Activated T-helper 17 cell treated with anti-CD3 and anti-CD28 coated beads, Interleukin-2, amount 50 U/mL, for 72 hours (primary cell): ENCODE measurements at regions not wholly inside any gene's neighbourhood (a gene's known extent, or its start where the extent isn't known, plus 50 kb on each side); places are given as distances from the start of the nearest gene placed in this dataset.

ENCODE experiments used
- ATAC-seq: fragments of 150-1000 bp; cut with Tn5 transposase; replicated peaks from 2 replicates; pipeline ENCODE4 v1.10.0; 2021; ENCODE audit warnings: mild to moderate bottlenecking, moderate library complexity
- H3K27ac Mint-ChIP-seq: one replicate; pipeline ENCODE4 v1.8.0; 2022; ENCODE audit warnings: mixed read lengths
- H3K27me3 Mint-ChIP-seq: one replicate; pipeline ENCODE4 v1.8.0; 2022; ENCODE audit warnings: mixed read lengths
- H3K36me3 Mint-ChIP-seq: one replicate; pipeline ENCODE4 v1.8.0; 2022; ENCODE audit warnings: low read depth, mild to moderate bottlenecking, mixed read lengths
- H3K4me1 Mint-ChIP-seq: one replicate; pipeline ENCODE4 v1.8.0; 2022; ENCODE audit warnings: mixed read lengths
- H3K4me3 Mint-ChIP-seq: one replicate; pipeline ENCODE4 v1.8.0; 2022; ENCODE audit warnings: mild to moderate bottlenecking, mixed read lengths
- H3K9me3 Mint-ChIP-seq: one replicate; pipeline ENCODE4 v1.8.0; 2022; ENCODE audit warnings: mixed read lengths

DNA sequence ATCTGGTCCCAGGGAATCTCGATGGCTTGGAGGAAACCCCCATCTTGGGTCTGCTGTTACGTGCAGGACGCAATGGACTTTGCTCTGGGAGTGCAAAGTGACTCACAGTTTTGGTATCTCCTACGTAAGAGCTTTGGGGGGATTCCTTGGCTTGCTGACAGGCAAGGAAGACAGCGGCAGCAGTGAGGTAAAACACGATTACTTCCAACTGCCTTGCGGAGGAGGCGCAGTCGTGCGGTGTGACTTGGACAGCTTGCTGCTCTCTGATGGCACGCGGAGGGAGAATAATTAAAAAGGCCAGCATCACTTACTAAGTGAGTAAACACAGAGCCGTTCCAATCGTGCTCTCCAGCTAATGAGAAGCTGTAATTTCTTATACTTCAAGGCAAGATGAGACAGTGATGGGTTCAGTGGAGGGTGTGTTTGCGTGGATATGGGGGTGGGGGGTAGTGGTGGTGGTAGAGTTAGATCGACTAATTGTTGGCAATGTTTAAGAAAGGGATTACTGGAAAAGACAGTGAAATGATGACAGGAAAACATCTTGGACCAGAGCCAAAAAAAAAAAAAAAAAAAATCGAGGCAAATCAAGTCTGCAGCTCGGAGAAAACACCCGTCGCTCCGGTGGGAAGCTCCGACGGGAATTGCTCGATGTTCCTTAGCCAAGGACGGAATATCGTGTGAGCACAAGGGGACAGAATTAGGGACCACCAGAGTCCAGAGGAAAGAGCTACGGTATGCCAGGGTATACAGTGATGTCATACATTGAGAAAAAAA lies 184.8 kb upstream of the ZFHX3 start:
- no peaks in the 10 kb centered on the region for H3K36me3 Mint-ChIP-seq

GRCh38 chr16:73231944-73232554 lies 184.1 kb upstream of the ZFHX3 start:
- Mint-ChIP-seq H3K27me3 (no peaks in the 10 kb centered on the region), H3K27ac (no peak overlapping the region), H3K4me1 (no peaks in the 10 kb centered on the region), H3K36me3 (no peaks in the 10 kb centered on the region), H3K4me3 (no peak overlapping the region), H3K9me3 (peaks cover 3% of the 10 kb centered on the region)
- ATAC-seq: no peak

More for the DNA sequence above, 184.8 kb upstream of the ZFHX3 start:
- ATAC-seq: no peak
- no peak overlapping the region for H3K27ac Mint-ChIP-seq
- no peaks in the 10 kb centered on the region for H3K4me1 Mint-ChIP-seq
- H3K9me3 Mint-ChIP-seq: peaks cover 3% of the 10 kb centered on the region
- H3K27me3 Mint-ChIP-seq: no peaks in the 10 kb centered on the region
- H3K4me3 Mint-ChIP-seq: no peak overlapping the region

DNA sequence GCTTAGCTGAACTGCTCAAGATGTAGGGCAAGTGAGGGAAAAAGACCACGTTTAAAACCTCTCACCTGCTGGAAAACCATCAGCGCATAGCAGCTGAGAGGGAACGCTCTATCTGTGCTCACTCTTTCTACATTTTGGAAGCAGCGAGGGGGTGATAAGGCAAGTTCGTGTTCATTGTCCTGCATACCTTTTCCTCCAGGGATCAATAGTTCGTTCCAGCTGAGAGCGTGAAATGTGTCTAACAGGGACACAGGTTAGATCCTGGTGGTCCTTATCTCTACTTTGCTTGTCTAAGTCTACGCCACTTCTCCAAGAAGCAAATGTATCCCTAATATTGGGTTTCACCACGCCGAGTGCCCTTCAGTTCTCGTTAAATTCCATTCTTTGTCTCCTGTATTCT lies 183.5 kb upstream of the ZFHX3 start:
- H3K27me3 Mint-ChIP-seq: no peaks in the 10 kb centered on the region
- ATAC-seq: no peak
- H3K36me3 Mint-ChIP-seq: no peaks in the 10 kb centered on the region
- H3K27ac Mint-ChIP-seq: no peak overlapping the region
- H3K9me3 Mint-ChIP-seq: peaks cover 3% of the 10 kb centered on the region
- H3K4me1 Mint-ChIP-seq: no peaks in the 10 kb centered on the region
- H3K4me3 Mint-ChIP-seq: no peak overlapping the region

- Mint-ChIP-seq H3K4me1 (no peaks in the 10 kb centered on the region), H3K36me3 (no peaks in the 10 kb centered on the region), H3K4me3 (no peak overlapping the region), H3K27me3 (no peaks in the 10 kb centered on the region), H3K27ac (no peak overlapping the region), H3K9me3 (peaks cover 3% of the 10 kb centered on the region)
- ATAC-seq: no peak
These were observed 182.7 kb upstream of the ZFHX3 start for GRCh38 chr16:73230651-73231050.

- no peak for ATAC-seq
- Mint-ChIP-seq H3K4me1 (no peaks in the 10 kb centered on the region), H3K4me3 (no peak overlapping the region), H3K27ac (no peak overlapping the region), H3K27me3 (no peaks in the 10 kb centered on the region), H3K9me3 (peaks cover 3% of the 10 kb centered on the region), H3K36me3 (no peaks in the 10 kb centered on the region)
These were observed 180.7 kb upstream of the ZFHX3 start for GRCh38 chr16:73228649-73229048.

GRCh38 chr16:73226675-73227074 lies 178.7 kb upstream of the ZFHX3 start:
- no peak overlapping the region for H3K27ac Mint-ChIP-seq
- H3K4me3 Mint-ChIP-seq: no peak overlapping the region
- no peaks in the 10 kb centered on the region for H3K27me3 Mint-ChIP-seq
- H3K4me1 Mint-ChIP-seq: no peaks in the 10 kb centered on the region
- H3K9me3 Mint-ChIP-seq: peaks cover 3% of the 10 kb centered on the region
- no peaks in the 10 kb centered on the region for H3K36me3 Mint-ChIP-seq
- no peak for ATAC-seq

DNA sequence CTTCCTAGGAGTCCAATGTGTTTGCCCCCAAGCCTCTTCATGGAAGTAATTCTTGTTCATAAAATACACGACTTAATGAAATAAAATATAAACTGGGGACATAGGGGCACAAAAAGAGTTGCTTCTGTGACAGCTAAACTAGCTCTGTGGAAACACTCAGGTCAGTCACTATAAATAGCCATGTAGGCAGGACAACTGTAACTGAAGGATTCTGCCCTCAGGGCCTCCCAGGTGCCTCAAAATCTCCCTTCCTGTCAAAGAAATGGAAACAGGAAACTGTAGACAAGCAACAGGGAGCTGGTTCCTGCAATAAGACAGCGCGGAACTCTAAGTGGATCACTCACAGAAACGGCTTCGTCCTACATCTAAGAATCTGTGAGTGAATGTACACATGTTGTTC lies 178.1 kb upstream of the ZFHX3 start:
- no peaks in the 10 kb centered on the region for H3K36me3 Mint-ChIP-seq
- H3K27me3 Mint-ChIP-seq: no peaks in the 10 kb centered on the region
- no peak overlapping the region for H3K27ac Mint-ChIP-seq
- ATAC-seq: no peak
- H3K4me1 Mint-ChIP-seq: no peaks in the 10 kb centered on the region
- peaks cover 3% of the 10 kb centered on the region for H3K9me3 Mint-ChIP-seq
- H3K4me3 Mint-ChIP-seq: no peak overlapping the region

DNA sequence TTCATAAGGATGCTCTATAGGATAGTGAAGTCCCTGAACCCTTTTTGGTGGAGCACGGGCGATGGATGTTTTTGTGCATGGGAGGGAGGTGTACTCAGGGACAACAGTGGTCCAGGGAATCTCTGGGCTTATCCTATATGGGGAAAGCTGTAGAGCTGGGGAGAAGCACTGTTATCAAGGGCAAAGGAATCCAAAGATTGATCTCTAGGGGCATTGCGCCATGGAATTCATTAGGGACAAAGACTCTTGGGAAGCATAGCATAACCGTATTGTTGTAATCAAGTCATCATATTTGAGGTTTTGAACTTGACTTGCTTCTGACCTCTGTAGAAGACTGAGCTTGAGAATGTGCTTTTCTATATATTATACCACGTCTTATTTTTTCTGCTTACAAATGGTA lies 172.9 kb upstream of the ZFHX3 start:
- Mint-ChIP-seq H3K36me3 (no peaks in the 10 kb centered on the region), H3K4me3 (no peak overlapping the region), H3K27me3 (no peaks in the 10 kb centered on the region), H3K4me1 (no peaks in the 10 kb centered on the region), H3K27ac (no peak overlapping the region), H3K9me3 (peaks cover 4% of the 10 kb centered on the region)
- no peak for ATAC-seq

DNA sequence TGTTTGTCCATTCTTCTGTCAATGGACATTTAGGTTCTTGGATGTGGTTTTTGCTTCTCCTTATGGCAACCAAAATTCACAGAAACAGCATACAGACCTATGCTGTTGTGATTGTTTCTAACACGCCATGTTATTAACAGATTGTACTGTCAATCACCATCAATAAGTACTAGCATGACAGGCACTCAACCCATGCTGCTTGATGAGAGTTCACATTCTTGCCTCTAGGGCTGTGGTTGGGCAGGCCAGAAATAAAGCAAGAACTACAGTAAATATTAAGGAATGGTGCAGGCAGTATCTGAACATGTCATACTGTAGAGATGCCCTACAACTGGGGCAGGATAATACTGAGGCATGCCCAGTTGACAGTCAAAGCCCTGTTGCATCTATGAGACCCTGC lies 171.2 kb upstream of the ZFHX3 start:
- Mint-ChIP-seq H3K27me3 (peaks cover 3% of the 10 kb centered on the region), H3K4me3 (no peak overlapping the region), H3K4me1 (no peaks in the 10 kb centered on the region), H3K27ac (no peak overlapping the region), H3K9me3 (peaks cover 4% of the 10 kb centered on the region), H3K36me3 (no peaks in the 10 kb centered on the region)
- ATAC-seq: no peak

DNA sequence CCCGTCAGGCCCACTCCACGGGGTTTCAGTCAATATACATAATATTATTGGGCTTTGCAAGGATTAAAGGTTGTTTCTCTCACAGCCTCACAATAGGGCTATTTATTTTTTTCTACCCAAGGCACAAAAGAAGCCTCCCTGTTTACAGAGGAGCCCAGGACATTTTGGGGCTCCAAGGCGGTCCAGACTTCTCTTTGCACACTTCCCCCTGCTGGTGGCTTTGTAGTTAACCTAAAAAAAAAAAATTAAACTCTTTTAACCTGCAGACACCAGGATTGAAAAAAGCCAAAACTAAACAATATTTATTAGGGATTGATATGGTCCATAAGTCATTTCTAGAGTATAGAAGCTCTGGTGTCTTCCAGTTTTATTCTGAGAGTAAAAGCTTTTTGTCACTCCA lies 169.7 kb upstream of the ZFHX3 start:
- H3K4me1 Mint-ChIP-seq: no peaks in the 10 kb centered on the region
- H3K27ac Mint-ChIP-seq: no peak overlapping the region
- H3K27me3 Mint-ChIP-seq: peaks cover 6% of the 10 kb centered on the region
- no peak overlapping the region for H3K4me3 Mint-ChIP-seq
- H3K9me3 Mint-ChIP-seq: peaks cover 4% of the 10 kb centered on the region
- ATAC-seq: no peak
- H3K36me3 Mint-ChIP-seq: no peaks in the 10 kb centered on the region

GRCh38 chr16:73216932-73217331 lies 169.0 kb upstream of the ZFHX3 start:
- no peak for ATAC-seq
- H3K4me3 Mint-ChIP-seq: no peak overlapping the region
- no peaks in the 10 kb centered on the region for H3K4me1 Mint-ChIP-seq
- no peak overlapping the region for H3K27ac Mint-ChIP-seq
- peaks cover 6% of the 10 kb centered on the region for H3K27me3 Mint-ChIP-seq
- peaks cover 4% of the 10 kb centered on the region for H3K9me3 Mint-ChIP-seq
- no peaks in the 10 kb centered on the region for H3K36me3 Mint-ChIP-seq

DNA sequence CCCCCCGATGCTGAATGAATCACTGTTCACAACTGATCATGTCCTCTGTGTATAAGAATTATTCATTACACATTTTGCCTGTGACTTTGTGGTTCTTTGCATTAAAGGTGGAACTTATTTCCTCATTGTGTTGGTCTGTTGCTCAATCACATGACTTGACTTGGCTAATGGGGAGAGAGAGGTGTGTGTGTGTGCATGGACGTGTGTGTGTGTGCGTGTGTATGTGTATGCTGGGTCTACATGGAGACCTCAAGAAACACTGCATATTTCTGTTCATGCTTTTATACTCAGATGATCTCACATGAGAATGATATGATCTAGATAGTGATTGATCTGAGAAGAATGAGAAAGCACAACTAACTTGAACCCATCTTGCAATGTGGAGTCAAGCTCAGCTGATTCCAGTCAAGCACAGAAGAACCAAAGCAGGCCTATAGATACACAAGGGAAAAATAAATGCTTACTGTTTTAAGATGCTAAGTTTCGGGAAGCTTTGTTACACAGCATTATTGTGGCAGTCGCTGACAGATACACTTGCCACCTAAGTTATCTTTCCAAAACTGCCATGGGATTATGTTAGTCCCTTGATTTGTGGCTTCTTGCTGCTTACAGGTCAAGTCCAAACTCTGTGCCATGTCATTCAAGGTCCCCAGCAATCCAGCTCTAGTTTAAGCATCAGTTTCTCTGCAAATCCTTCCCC lies 167.9 kb upstream of the ZFHX3 start:
- Mint-ChIP-seq H3K36me3 (no peaks in the 10 kb centered on the region), H3K27ac (no peak overlapping the region), H3K27me3 (peaks cover 6% of the 10 kb centered on the region), H3K4me3 (no peak overlapping the region), H3K4me1 (no peaks in the 10 kb centered on the region), H3K9me3 (peaks cover 4% of the 10 kb centered on the region)
- no peak for ATAC-seq

- ATAC-seq: no peak
- H3K4me1 Mint-ChIP-seq: no peaks in the 10 kb centered on the region
- no peak overlapping the region for H3K27ac Mint-ChIP-seq
- H3K36me3 Mint-ChIP-seq: no peaks in the 10 kb centered on the region
- no peak overlapping the region for H3K4me3 Mint-ChIP-seq
- H3K9me3 Mint-ChIP-seq: peaks cover 4% of the 10 kb centered on the region
- peaks cover 6% of the 10 kb centered on the region for H3K27me3 Mint-ChIP-seq
These were observed 167.1 kb upstream of the ZFHX3 start for GRCh38 chr16:73214825-73215677.

- H3K4me1 Mint-ChIP-seq: no peaks in the 10 kb centered on the region
- no peak for ATAC-seq
- no peak overlapping the region for H3K27ac Mint-ChIP-seq
- no peak overlapping the region for H3K4me3 Mint-ChIP-seq
- no peaks in the 10 kb centered on the region for H3K36me3 Mint-ChIP-seq
- H3K27me3 Mint-ChIP-seq: peaks cover 6% of the 10 kb centered on the region
- peaks cover 4% of the 10 kb centered on the region for H3K9me3 Mint-ChIP-seq
These were observed 166.0 kb upstream of the ZFHX3 start for GRCh38 chr16:73213732-73214455.
